H1 (cell line): ENCODE measurements at regions not wholly inside any gene's neighbourhood (a gene's known extent, or its start where the extent isn't known, plus 50 kb on each side); places are given as distances from the start of the nearest gene placed in this dataset.

Experiments
- CBX8 ChIP-seq: fragments of 300-800, 300-1000 bp; sonication (generic); IDR thresholded peaks from 2 replicates; pipeline ENCODE4 v1.7.1; 2016; ENCODE audit warnings: low read depth, low read length, borderline replicate concordance
- CREB1 ChIP-seq: IDR thresholded peaks from 2 replicates; pipeline ENCODE4 v1.6.1; 2012; ENCODE audit warnings: inconsistent platforms
- KDM4A ChIP-seq: IDR thresholded peaks from one replicate; pipeline ENCODE4 v1.7.1; 2012; ENCODE audit warnings: low read depth, mild to moderate bottlenecking, moderate library complexity, low read length, inconsistent platforms; ENCODE audit not compliant: severe bottlenecking
- KDM5A ChIP-seq: fragments of 200-600 bp; IDR thresholded peaks from 2 replicates; pipeline ENCODE4 v1.7.1; 2012; ENCODE audit warnings: mild to moderate bottlenecking, low read length, inconsistent platforms, mixed read lengths
- RFX5 ChIP-seq: IDR thresholded peaks from 2 replicates; pipeline ENCODE4 v1.6.1; 2011; ENCODE audit warnings: low read depth, low read length, improper control_type of control experiment, borderline replicate concordance
- SAP30 ChIP-seq: fragments of 300-600 bp; sonication (generic); IDR thresholded peaks from 2 replicates; pipeline ENCODE4 v1.7.1; 2012; ENCODE audit warnings: low read length, moderate library complexity, mild to moderate bottlenecking, inconsistent platforms; ENCODE audit not compliant: insufficient read depth, insufficient replicate concordance
- TCF12 ChIP-seq: IDR thresholded peaks from 2 replicates; pipeline ENCODE4 v1.6.1; 2011; ENCODE audit warnings: low read depth, mild to moderate bottlenecking, low read length
- TEAD4 ChIP-seq: IDR thresholded peaks from 2 replicates; pipeline ENCODE4 v1.6.1; 2012; ENCODE audit warnings: low read depth, low read length, inconsistent platforms, mixed read lengths
- ZNF274 ChIP-seq: IDR thresholded peaks from 2 replicates; pipeline ENCODE4 v1.7.0; 2012; ENCODE audit warnings: low read length, borderline replicate concordance; ENCODE audit errors: extremely low read depth

DNA sequence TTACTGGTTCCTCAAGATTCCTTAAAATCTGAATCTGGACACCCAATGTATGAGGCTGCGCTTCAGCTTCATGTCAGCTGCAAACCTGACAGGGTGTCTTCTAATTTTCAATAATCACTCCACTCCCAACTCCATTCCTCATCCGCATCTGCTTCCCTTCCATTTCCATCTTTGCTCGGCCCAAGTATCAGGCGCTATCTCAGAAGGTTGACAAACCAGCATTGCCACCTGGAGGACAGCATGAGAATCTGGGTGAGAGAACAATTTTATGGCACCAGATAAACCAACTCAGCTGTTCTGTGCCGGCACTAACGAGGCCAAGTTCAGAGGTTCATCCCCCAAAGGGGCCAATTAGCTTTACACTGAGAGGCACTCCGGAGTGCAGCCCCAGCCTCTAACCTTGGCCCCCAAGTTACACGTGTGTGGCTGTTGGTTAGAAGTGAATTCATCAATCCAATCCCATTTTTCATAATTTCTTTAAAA is 79.1 kb upstream of the LMO2 start (continued):
- TF ChIP-seq KDM4A (no peak), TEAD4 (no peak), CBX8 (no peak), SAP30 (no peak), CREB1 (no peak), ZNF274 (no peak), TCF12 (no peak), RFX5 (no peak), KDM5A (no peak)
